ENCODE measurements at regions not wholly inside any gene's neighbourhood (a gene's known extent, or its start where the extent isn't known, plus 50 kb on each side); places are given as distances from the start of the nearest gene placed in this dataset.

DNA sequence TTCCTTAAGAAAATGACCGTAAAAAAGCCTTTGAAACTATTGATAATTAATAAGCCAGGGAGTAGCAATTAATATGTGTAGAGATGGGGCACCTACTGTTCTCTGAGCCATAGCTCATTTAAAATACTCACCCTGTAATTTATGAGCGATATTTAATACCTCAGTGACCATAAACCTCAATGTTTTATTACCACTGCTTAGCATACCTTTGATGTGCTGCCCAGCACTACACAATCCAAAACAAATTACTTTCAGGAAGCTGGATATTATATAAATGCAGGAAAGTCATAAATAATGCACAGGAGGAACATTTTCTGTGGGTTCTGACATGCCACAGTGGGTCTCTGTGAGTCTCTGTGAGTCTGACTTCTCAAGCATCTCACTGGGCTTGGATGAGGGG lies 166.1 kb upstream of the RPL34 start:
- TF ChIP-seq, protein P1, sequence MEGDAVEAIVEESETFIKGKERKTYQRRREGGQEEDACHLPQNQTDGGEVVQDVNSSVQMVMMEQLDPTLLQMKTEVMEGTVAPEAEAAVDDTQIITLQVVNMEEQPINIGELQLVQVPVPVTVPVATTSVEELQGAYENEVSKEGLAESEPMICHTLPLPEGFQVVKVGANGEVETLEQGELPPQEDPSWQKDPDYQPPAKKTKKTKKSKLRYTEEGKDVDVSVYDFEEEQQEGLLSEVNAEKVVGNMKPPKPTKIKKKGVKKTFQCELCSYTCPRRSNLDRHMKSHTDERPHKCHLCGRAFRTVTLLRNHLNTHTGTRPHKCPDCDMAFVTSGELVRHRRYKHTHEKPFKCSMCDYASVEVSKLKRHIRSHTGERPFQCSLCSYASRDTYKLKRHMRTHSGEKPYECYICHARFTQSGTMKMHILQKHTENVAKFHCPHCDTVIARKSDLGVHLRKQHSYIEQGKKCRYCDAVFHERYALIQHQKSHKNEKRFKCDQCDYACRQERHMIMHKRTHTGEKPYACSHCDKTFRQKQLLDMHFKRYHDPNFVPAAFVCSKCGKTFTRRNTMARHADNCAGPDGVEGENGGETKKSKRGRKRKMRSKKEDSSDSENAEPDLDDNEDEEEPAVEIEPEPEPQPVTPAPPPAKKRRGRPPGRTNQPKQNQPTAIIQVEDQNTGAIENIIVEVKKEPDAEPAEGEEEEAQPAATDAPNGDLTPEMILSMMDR (IDR thresholded peaks at IDR 0.05; ENCODE audit: poor library complexity), result no peak
- no peak for TF ChIP-seq EZH2phosphoT487 (IDR thresholded peaks at IDR 0.05; ENCODE audit: low read depth, severe bottlenecking, unreplicated experiment)
